ENCODE measurements at regions not wholly inside any gene's neighbourhood (a gene's known extent, or its start where the extent isn't known, plus 50 kb on each side); places are given as distances from the start of the nearest gene placed in this dataset.

GRCh38 chr5:152193391-152194107 lies 211.5 kb downstream of the NMUR2 start:
- Histone ChIP-seq H3K27ac (ENCODE audit: low read depth, low read length) (no peak overlapping the region), H3K27me3 (ENCODE audit: control insufficient read depth, insufficient read depth, low read length) (no peaks in the 10 kb centered on the region), H3K36me3 (ENCODE audit: control insufficient read depth, insufficient read depth, low read length) (no peaks in the 10 kb centered on the region), H3K4me3 (ENCODE audit: low read depth, low read length) (no peak overlapping the region), H3K4me1 (ENCODE audit: control insufficient read depth, insufficient read depth, low read length) (no peaks in the 10 kb centered on the region), H3K9me3 (ENCODE audit: control insufficient read depth, insufficient read depth, low read length) (no peaks in the 10 kb centered on the region)
- DNase-seq (ENCODE audit: low read depth in 4 of 6, low spot score in 6 of 6), result no peak

GRCh38 chr5:152188251-152188650 lies 216.8 kb downstream of the NMUR2 start:
- Histone ChIP-seq H3K4me1 (ENCODE audit: control insufficient read depth, insufficient read depth, low read length) (no peaks in the 10 kb centered on the region), H3K9me3 (ENCODE audit: control insufficient read depth, insufficient read depth, low read length) (no peaks in the 10 kb centered on the region), H3K4me3 (ENCODE audit: low read depth, low read length) (no peak overlapping the region), H3K27ac (ENCODE audit: low read depth, low read length) (no peak overlapping the region), H3K36me3 (ENCODE audit: control insufficient read depth, insufficient read depth, low read length) (no peaks in the 10 kb centered on the region), H3K27me3 (ENCODE audit: control insufficient read depth, insufficient read depth, low read length) (no peaks in the 10 kb centered on the region)
- DNase-seq (ENCODE audit: low read depth in 4 of 6, low spot score in 6 of 6), result no peak

GRCh38 chr5:152187668-152188067 lies 217.4 kb downstream of the NMUR2 start:
- Histone ChIP-seq H3K4me3 (ENCODE audit: low read depth, low read length) (no peak overlapping the region), H3K36me3 (ENCODE audit: control insufficient read depth, insufficient read depth, low read length) (no peaks in the 10 kb centered on the region), H3K27ac (ENCODE audit: low read depth, low read length) (no peak overlapping the region), H3K27me3 (ENCODE audit: control insufficient read depth, insufficient read depth, low read length) (no peaks in the 10 kb centered on the region), H3K4me1 (ENCODE audit: control insufficient read depth, insufficient read depth, low read length) (no peaks in the 10 kb centered on the region), H3K9me3 (ENCODE audit: control insufficient read depth, insufficient read depth, low read length) (no peaks in the 10 kb centered on the region)
- no peak for DNase-seq (ENCODE audit: low read depth in 4 of 6, low spot score in 6 of 6)

- WGBS (ENCODE audit: insufficient coverage), result 87% methylated on average over 3 of the region's 9 CpGs
- no peaks in the 10 kb centered on the region for H3K4me1 ChIP-seq (ENCODE audit: control insufficient read depth, insufficient read depth, low read length)
- H3K27ac ChIP-seq (ENCODE audit: low read depth, low read length), result no peak overlapping the region
- no peak overlapping the region for H3K4me3 ChIP-seq (ENCODE audit: low read depth, low read length)
- H3K36me3 ChIP-seq (ENCODE audit: control insufficient read depth, insufficient read depth, low read length), result no peaks in the 10 kb centered on the region
- H3K27me3 ChIP-seq (ENCODE audit: control insufficient read depth, insufficient read depth, low read length), result no peaks in the 10 kb centered on the region
- no peaks in the 10 kb centered on the region for H3K9me3 ChIP-seq (ENCODE audit: control insufficient read depth, insufficient read depth, low read length)
- peak in 2 of 6 donors; percentile 10 to 65 for DNase-seq (ENCODE audit: low read depth in 4 of 6, low spot score in 6 of 6)
These were observed 219.4 kb downstream of the NMUR2 start for GRCh38 chr5:152185547-152186245.

GRCh38 chr5:152184266-152184665 lies 220.8 kb downstream of the NMUR2 start:
- no peak overlapping the region for H3K4me3 ChIP-seq (ENCODE audit: low read depth, low read length)
- WGBS (ENCODE audit: insufficient coverage), result no CpG with 5 or more reads among the region's 2 CpGs
- no peaks in the 10 kb centered on the region for H3K36me3 ChIP-seq (ENCODE audit: control insufficient read depth, insufficient read depth, low read length)
- H3K27me3 ChIP-seq (ENCODE audit: control insufficient read depth, insufficient read depth, low read length), result no peaks in the 10 kb centered on the region
- peak in 1 of 6 donors; percentile 73 for DNase-seq (ENCODE audit: low read depth in 4 of 6, low spot score in 6 of 6)
- peaks cover 1% of the 10 kb centered on the region for H3K9me3 ChIP-seq (ENCODE audit: control insufficient read depth, insufficient read depth, low read length)
- H3K4me1 ChIP-seq (ENCODE audit: control insufficient read depth, insufficient read depth, low read length), result no peaks in the 10 kb centered on the region
- H3K27ac ChIP-seq (ENCODE audit: low read depth, low read length), result no peak overlapping the region

- WGBS (ENCODE audit: insufficient coverage), result no CpG with 5 or more reads among the region's 3 CpGs
- no peak overlapping the region for H3K4me3 ChIP-seq (ENCODE audit: low read depth, low read length)
- DNase-seq (ENCODE audit: low read depth in 4 of 6, low spot score in 6 of 6), result no peak
These were observed 223.6 kb downstream of the NMUR2 start for GRCh38 chr5:152181461-152181860.

GRCh38 chr5:152178350-152178699 lies 226.8 kb downstream of the NMUR2 start:
- DNase-seq (ENCODE audit: low read depth in 4 of 6, low spot score in 6 of 6), result no peak
- Histone ChIP-seq H3K4me3 (ENCODE audit: low read depth, low read length) (no peak overlapping the region), H3K9me3 (ENCODE audit: control insufficient read depth, insufficient read depth, low read length) (peaks cover 1% of the 10 kb centered on the region), H3K27ac (ENCODE audit: low read depth, low read length) (no peak overlapping the region), H3K27me3 (ENCODE audit: control insufficient read depth, insufficient read depth, low read length) (no peaks in the 10 kb centered on the region), H3K36me3 (ENCODE audit: control insufficient read depth, insufficient read depth, low read length) (no peaks in the 10 kb centered on the region), H3K4me1 (ENCODE audit: control insufficient read depth, insufficient read depth, low read length) (no peaks in the 10 kb centered on the region)
- 17% methylated on average over 1 of the region's 2 CpGs for WGBS (ENCODE audit: insufficient coverage)

More at GRCh38 chr5:152181461-152181860, 223.6 kb downstream of the NMUR2 start:
- Histone ChIP-seq H3K9me3 (ENCODE audit: control insufficient read depth, insufficient read depth, low read length) (peaks cover 1% of the 10 kb centered on the region), H3K27ac (ENCODE audit: low read depth, low read length) (no peak overlapping the region), H3K36me3 (ENCODE audit: control insufficient read depth, insufficient read depth, low read length) (no peaks in the 10 kb centered on the region), H3K4me1 (ENCODE audit: control insufficient read depth, insufficient read depth, low read length) (no peaks in the 10 kb centered on the region), H3K27me3 (ENCODE audit: control insufficient read depth, insufficient read depth, low read length) (no peaks in the 10 kb centered on the region)

GRCh38 chr5:152177626-152178349 lies 227.3 kb downstream of the NMUR2 start:
- WGBS (ENCODE audit: insufficient coverage), result 84% methylated on average over 4 of the region's 6 CpGs
- H3K27ac ChIP-seq (ENCODE audit: low read depth, low read length), result no peak overlapping the region
- no peak overlapping the region for H3K4me3 ChIP-seq (ENCODE audit: low read depth, low read length)
- DNase-seq (ENCODE audit: low read depth in 4 of 6, low spot score in 6 of 6), result peak in 1 of 6 donors; percentile 45
- H3K9me3 ChIP-seq (ENCODE audit: control insufficient read depth, insufficient read depth, low read length), result peaks cover 1% of the 10 kb centered on the region
- no peaks in the 10 kb centered on the region for H3K36me3 ChIP-seq (ENCODE audit: control insufficient read depth, insufficient read depth, low read length)
- H3K4me1 ChIP-seq (ENCODE audit: control insufficient read depth, insufficient read depth, low read length), result no peaks in the 10 kb centered on the region
- no peaks in the 10 kb centered on the region for H3K27me3 ChIP-seq (ENCODE audit: control insufficient read depth, insufficient read depth, low read length)

- H3K4me1 ChIP-seq (ENCODE audit: control insufficient read depth, insufficient read depth, low read length), result no peaks in the 10 kb centered on the region
- no peaks in the 10 kb centered on the region for H3K27me3 ChIP-seq (ENCODE audit: control insufficient read depth, insufficient read depth, low read length)
- DNase-seq (ENCODE audit: low read depth in 4 of 6, low spot score in 6 of 6), result no peak
- H3K9me3 ChIP-seq (ENCODE audit: control insufficient read depth, insufficient read depth, low read length), result no peaks in the 10 kb centered on the region
- H3K36me3 ChIP-seq (ENCODE audit: control insufficient read depth, insufficient read depth, low read length), result no peaks in the 10 kb centered on the region
- H3K27ac ChIP-seq (ENCODE audit: low read depth, low read length), result no peak overlapping the region
- no peak overlapping the region for H3K4me3 ChIP-seq (ENCODE audit: low read depth, low read length)
- WGBS (ENCODE audit: insufficient coverage), result 80% methylated on average over 1 of the region's 1 CpG
These were observed 233.2 kb downstream of the NMUR2 start for GRCh38 chr5:152171888-152172287.

GRCh38 chr5:152170350-152170749 lies 234.7 kb downstream of the NMUR2 start:
- Histone ChIP-seq H3K4me1 (ENCODE audit: control insufficient read depth, insufficient read depth, low read length) (no peaks in the 10 kb centered on the region), H3K27ac (ENCODE audit: low read depth, low read length) (no peak overlapping the region), H3K9me3 (ENCODE audit: control insufficient read depth, insufficient read depth, low read length) (no peaks in the 10 kb centered on the region), H3K27me3 (ENCODE audit: control insufficient read depth, insufficient read depth, low read length) (no peaks in the 10 kb centered on the region), H3K36me3 (ENCODE audit: control insufficient read depth, insufficient read depth, low read length) (no peaks in the 10 kb centered on the region), H3K4me3 (ENCODE audit: low read depth, low read length) (no peak overlapping the region)
- whole genome bisulfite sequencing (ENCODE audit: insufficient coverage), result 6% methylated on average over 4 of the region's 4 CpGs
- DNase-seq (ENCODE audit: low read depth in 4 of 6, low spot score in 6 of 6), result peak; percentile 15 to 89 (median 59)

Data from spinal cord (tissue), 9 donors.